Activated CD4-positive, alpha-beta T cell treated with anti-CD3 and anti-CD28 coated beads, Interleukin-2, amount 50 U/mL, for 16 hours (primary cell): ENCODE measurements at regions not wholly inside any gene's neighbourhood (a gene's known extent, or its start where the extent isn't known, plus 50 kb on each side); places are given as distances from the start of the nearest gene placed in this dataset.
"Not testable (repeated sequence)": the region's sequence is repeated elsewhere in the genome, so short reads cannot be mapped to it uniquely, and the experiment has no call there.

Experiments used
- DNase-seq: peaks from one replicate; pipeline ENCODE4 v3.0.0-alpha.2; 2020

- no peak for DNase-seq
Measured at GRCh38 chr12:67716817-67717216, 68.3 kb downstream of the DYRK2 start.

GRCh38 chr12:67719303-67719702 lies 70.8 kb downstream of the DYRK2 start:
- DNase-seq, result not testable (repeated sequence)

GRCh38 chr12:67720351-67720856 lies 71.9 kb downstream of the DYRK2 start:
- no peak for DNase-seq

- DNase-seq, result no peak
Measured at GRCh38 chr12:67721248-67721647, 72.7 kb downstream of the DYRK2 start.

GRCh38 chr12:67722296-67722695 lies 73.8 kb downstream of the DYRK2 start:
- DNase-seq, result no peak

GRCh38 chr12:67726868-67727267 lies 78.3 kb downstream of the DYRK2 start:
- no peak for DNase-seq

- DNase-seq, result no peak
Measured at GRCh38 chr12:67727702-67728666, 79.4 kb downstream of the DYRK2 start.

- no peak for DNase-seq
Measured at GRCh38 chr12:67732857-67733256, 84.3 kb downstream of the DYRK2 start.

- DNase-seq, result no peak
Measured at GRCh38 chr12:67735868-67736267, 87.3 kb downstream of the DYRK2 start.

- no peak for DNase-seq
Measured at GRCh38 chr12:67740711-67741110, 92.2 kb downstream of the DYRK2 start.

GRCh38 chr12:67741270-67741669 lies 92.7 kb downstream of the DYRK2 start:
- DNase-seq, result no peak

GRCh38 chr12:67742461-67742860 lies 93.9 kb downstream of the DYRK2 start:
- DNase-seq, result no peak

GRCh38 chr12:67747869-67748742 lies 99.6 kb downstream of the DYRK2 start:
- no peak for DNase-seq

- no peak for DNase-seq
Measured at GRCh38 chr12:67748743-67749040, 100.1 kb downstream of the DYRK2 start.

GRCh38 chr12:67750513-67751183 lies 102.1 kb downstream of the DYRK2 start:
- no peak for DNase-seq

GRCh38 chr12:67751381-67751928 lies 102.9 kb downstream of the DYRK2 start:
- no peak for DNase-seq

- no peak for DNase-seq
Measured at GRCh38 chr12:67752226-67752732, 103.7 kb downstream of the DYRK2 start.

- DNase-seq, result no peak
Measured at GRCh38 chr12:67754933-67755697, 106.6 kb downstream of the DYRK2 start.

GRCh38 chr12:67757651-67758050 lies 109.1 kb downstream of the DYRK2 start:
- no peak for DNase-seq

GRCh38 chr12:67758119-67758518 lies 109.6 kb downstream of the DYRK2 start:
- DNase-seq, result no peak

GRCh38 chr12:67758521-67758920 lies 110.0 kb downstream of the DYRK2 start:
- no peak for DNase-seq

GRCh38 chr12:67759829-67760228 lies 111.3 kb downstream of the DYRK2 start:
- DNase-seq, result no peak
